Neuronal stem cell (in vitro differentiated cells): ENCODE measurements at regions not wholly inside any gene's neighbourhood (a gene's known extent, or its start where the extent isn't known, plus 50 kb on each side); places are given as distances from the start of the nearest gene placed in this dataset.
"Not testable (repeated sequence)": the region's sequence is repeated elsewhere in the genome, so short reads cannot be mapped to it uniquely, and the experiment has no call there.

Source experiments
- DNase-seq: peaks from one replicate; pipeline ENCODE4 v3.0.0-alpha.2; 2013; ENCODE audit warnings: low spot score
- H2AFZ ChIP-seq: one replicate; pipeline ENCODE4 v1.6.1; 2013; ENCODE audit warnings: mild to moderate bottlenecking, low read length, inconsistent platforms
- H2AK5ac ChIP-seq: 2 replicates; pipeline ENCODE4 v1.6.1; 2013; ENCODE audit warnings: low read depth, mild to moderate bottlenecking, inconsistent platforms, low read length, moderate library complexity, mixed read lengths
- H2BK120ac ChIP-seq: 2 replicates; pipeline ENCODE4 v1.6.1; 2013; ENCODE audit warnings: low read depth, mild to moderate bottlenecking, inconsistent platforms, low read length, moderate library complexity, mixed read lengths
- H2BK12ac ChIP-seq: one replicate; pipeline ENCODE4 v1.6.1; 2013; ENCODE audit warnings: low read length, inconsistent platforms
- H2BK15ac ChIP-seq: 2 replicates; pipeline ENCODE4 v1.6.1; 2013; ENCODE audit warnings: mild to moderate bottlenecking, low read length, inconsistent platforms, mixed read lengths
- H2BK5ac ChIP-seq: one replicate; pipeline ENCODE4 v1.6.1; 2013; ENCODE audit warnings: inconsistent platforms, mild to moderate bottlenecking, low read length, moderate library complexity
- H3K14ac ChIP-seq: one replicate; pipeline ENCODE4 v1.6.1; 2013; ENCODE audit warnings: low read length, inconsistent platforms
- H3K18ac ChIP-seq: 2 replicates; pipeline ENCODE4 v1.6.1; 2013; ENCODE audit warnings: low read length, inconsistent platforms
- H3K23ac ChIP-seq: 2 replicates; pipeline ENCODE4 v1.6.1; 2013; ENCODE audit warnings: low read depth, mild to moderate bottlenecking, mixed read lengths, low read length, inconsistent platforms; ENCODE audit not compliant: poor library complexity
- H3K27ac ChIP-seq: replicated peaks from 3 replicates; pipeline ENCODE4 v1.5.1; 2013; ENCODE audit warnings: low read length, inconsistent platforms
- H3K27me3 ChIP-seq, 3 experiments: 2 replicates each; pipeline ENCODE4 v1.6.1; 2013; ENCODE audit warnings: low read length in 3 of 3, mild to moderate bottlenecking in 2 of 3, inconsistent platforms in 1 of 3, low read depth in 1 of 3, mixed read lengths in 1 of 3, moderate library complexity in 1 of 3; ENCODE audit not compliant: control insufficient read depth in 3 of 3, insufficient read depth in 3 of 3
- H3K36me3 ChIP-seq, 2 donors: replicated peaks in 1 of 2; 2 replicates each; pipeline ENCODE4 v1.6.1; 2013; ENCODE audit warnings: low read length in 2 of 2; ENCODE audit not compliant: control insufficient read depth in 2 of 2, insufficient read depth in 2 of 2
- H3K4ac ChIP-seq: 2 replicates; pipeline ENCODE4 v1.6.1; 2013; ENCODE audit warnings: inconsistent platforms, mild to moderate bottlenecking, low read length, moderate library complexity
- H3K4me1 ChIP-seq, 2 donors: 1 replicate in 1 of 2; 2 replicates in 1 of 2; pipeline ENCODE4 v1.6.1; 2013; ENCODE audit warnings: low read length in 2 of 2, low read depth in 1 of 2; ENCODE audit not compliant: control insufficient read depth in 2 of 2, insufficient read depth in 1 of 2
- H3K4me2 ChIP-seq: one replicate; pipeline ENCODE4 v1.6.1; 2013; ENCODE audit warnings: mild to moderate bottlenecking, low read length, inconsistent platforms; ENCODE audit not compliant: insufficient read depth, poor library complexity, severe bottlenecking
- H3K4me3 ChIP-seq, 2 donors: 2 replicates each; pipeline ENCODE4 v1.5.1; 2013; ENCODE audit warnings: low read length in 2 of 2, mild to moderate bottlenecking in 2 of 2, inconsistent platforms in 1 of 2, moderate library complexity in 1 of 2
- H3K79me1 ChIP-seq: one replicate; pipeline ENCODE4 v1.6.1; 2013; ENCODE audit warnings: low read depth, mild to moderate bottlenecking, inconsistent platforms, low read length, moderate library complexity
- H3K9ac ChIP-seq: one replicate; pipeline ENCODE4 v1.6.1; 2013; ENCODE audit warnings: mild to moderate bottlenecking, low read depth, low read length, inconsistent platforms; ENCODE audit not compliant: poor library complexity
- H3K9me3 ChIP-seq, 2 donors: replicated peaks in 1 of 2; 2 replicates each; pipeline versions ENCODE3 to v1.6.1; 2013; ENCODE audit warnings: low read length in 2 of 2, mild to moderate bottlenecking in 2 of 2, inconsistent platforms in 1 of 2, low read depth in 1 of 2, mixed read lengths in 1 of 2, moderate library complexity in 1 of 2; ENCODE audit not compliant: control insufficient read depth in 2 of 2, insufficient read depth in 1 of 2
- H4K8ac ChIP-seq: one replicate; pipeline ENCODE4 v1.6.1; 2013; ENCODE audit warnings: low read depth, mild to moderate bottlenecking, inconsistent platforms, low read length, moderate library complexity
- H4K91ac ChIP-seq: one replicate; pipeline ENCODE4 v1.6.1; 2013; ENCODE audit warnings: low read length, low read depth, mild to moderate bottlenecking, inconsistent platforms; ENCODE audit not compliant: poor library complexity
- WGBS, 2 donors: extraction: QIAGEN DNeasy Blood & Tissue Kit; methylation state at CpG; one replicate each; pipeline ENCODE4 v1.1.7; 2013; ENCODE audit warnings: missing lambda C conversion rate in 2 of 2, mixed read lengths in 1 of 2; ENCODE audit not compliant: insufficient read length in 2 of 2, insufficient replicate concordance in 1 of 2; ENCODE audit errors: extremely low coverage in 2 of 2; 5-methylcytosine and 5-hydroxymethylcytosine counted together

- Histone ChIP-seq H4K8ac (no peak overlapping the region), H3K23ac (no peak overlapping the region), H2BK15ac (no peak overlapping the region), H2BK12ac (no peak overlapping the region), H2AFZ (peak overlapping the region; percentile 0), H3K9ac (no peak overlapping the region), H3K18ac (no peak overlapping the region), H3K9me3 (peaks cover 0 to 5% of the 10 kb centered on the region in 2 donors), H3K14ac (no peak overlapping the region), H3K27ac (no peak overlapping the region), H2AK5ac (no peak overlapping the region), H3K4me1 (peaks cover 0 to 2% of the 10 kb centered on the region in 2 donors), H3K4me3 (no peak overlapping the region), H3K4me2 (no peak overlapping the region), H2BK120ac (no peak overlapping the region), H3K27me3 (no peaks in the 10 kb centered on the region), H3K79me1 (no peaks in the 10 kb centered on the region), H3K4ac (no peak overlapping the region), H2BK5ac (no peak overlapping the region), H4K91ac (no peak overlapping the region), H3K36me3 (no peaks in the 10 kb centered on the region)
- no CpG with 5 or more reads among the region's 1 CpG for WGBS, 2 donors
- no peak for DNase-seq
These were observed 66.7 kb downstream of the RFPL4B start for GRCh38 chr6:112413780-112414179.

GRCh38 chr6:112415366-112415765, 68.2 kb downstream of the RFPL4B start:
- H2AFZ ChIP-seq = no peak overlapping the region
- H3K4me1 ChIP-seq = no peaks in the 10 kb centered on the region
- H3K18ac ChIP-seq = no peak overlapping the region
- no peak overlapping the region for H2BK15ac ChIP-seq
- no peak overlapping the region for H2AK5ac ChIP-seq
- no peaks in the 10 kb centered on the region for H3K79me1 ChIP-seq
- H4K8ac ChIP-seq = no peak overlapping the region
- H3K4me2 ChIP-seq = no peak overlapping the region
- H3K27me3 ChIP-seq = no peaks in the 10 kb centered on the region
- H2BK120ac ChIP-seq = no peak overlapping the region
- H3K14ac ChIP-seq = no peak overlapping the region
- no peak overlapping the region for H3K23ac ChIP-seq
- H3K4ac ChIP-seq = no peak overlapping the region
- WGBS, 2 donors = no CpG with 5 or more reads among the region's 2 CpGs
- no peak overlapping the region for H3K27ac ChIP-seq
- no peak for DNase-seq
- no peak overlapping the region for H4K91ac ChIP-seq
- H2BK12ac ChIP-seq = no peak overlapping the region
- H3K9me3 ChIP-seq = peaks cover 0 to 10% of the 10 kb centered on the region in 2 donors
- no peak overlapping the region for H3K9ac ChIP-seq
- H3K4me3 ChIP-seq = no peak overlapping the region
- H2BK5ac ChIP-seq = no peak overlapping the region
- no peaks in the 10 kb centered on the region for H3K36me3 ChIP-seq

- no peak overlapping the region for H2BK12ac ChIP-seq
- WGBS, 2 donors = no CpG with 5 or more reads among the region's 4 CpGs
- H3K23ac ChIP-seq = no peak overlapping the region
- H3K4me1 ChIP-seq = no peaks in the 10 kb centered on the region
- H4K91ac ChIP-seq = no peak overlapping the region
- no peak overlapping the region for H4K8ac ChIP-seq
- H3K27ac ChIP-seq = no peak overlapping the region
- no peak overlapping the region for H3K18ac ChIP-seq
- H2BK15ac ChIP-seq = no peak overlapping the region
- H2AK5ac ChIP-seq = no peak overlapping the region
- no peak overlapping the region for H2AFZ ChIP-seq
- no peak overlapping the region for H3K9ac ChIP-seq
- no peak for DNase-seq
- H3K9me3 ChIP-seq = peaks cover 0 to 10% of the 10 kb centered on the region in 2 donors
- H3K14ac ChIP-seq = no peak overlapping the region
- H3K79me1 ChIP-seq = no peaks in the 10 kb centered on the region
- H3K4ac ChIP-seq = no peak overlapping the region
- H2BK5ac ChIP-seq = no peak overlapping the region
- no peaks in the 10 kb centered on the region for H3K36me3 ChIP-seq
- no peaks in the 10 kb centered on the region for H3K27me3 ChIP-seq
- H3K4me2 ChIP-seq = no peak overlapping the region
- no peak overlapping the region for H3K4me3 ChIP-seq
- H2BK120ac ChIP-seq = no peak overlapping the region
These were observed 69.7 kb downstream of the RFPL4B start for GRCh38 chr6:112416866-112417265.

DNA sequence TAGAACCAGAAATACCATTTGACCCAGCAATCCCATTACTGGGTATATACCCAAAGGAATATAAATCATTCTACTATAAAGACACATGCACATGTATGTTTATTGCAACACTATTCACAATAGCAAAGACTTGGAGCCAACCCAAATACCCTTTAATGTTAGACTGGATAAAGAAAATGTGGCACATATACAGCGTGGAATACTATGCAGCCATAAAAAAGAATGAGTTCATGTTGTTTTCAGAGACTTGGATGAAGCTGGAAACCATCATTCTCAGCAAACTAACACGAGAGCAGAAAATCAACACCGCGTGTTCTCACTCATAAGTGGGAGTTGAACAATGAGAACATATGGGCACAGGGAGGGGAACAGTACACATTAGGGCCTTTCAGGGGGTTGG, 79.9 kb downstream of the RFPL4B start:
- DNase-seq, H3K23ac ChIP-seq, H3K4me2 ChIP-seq, H2AFZ ChIP-seq, H2AK5ac ChIP-seq, H4K8ac ChIP-seq, H3K18ac ChIP-seq, H3K4me1 ChIP-seq, H3K27ac ChIP-seq, H3K4ac ChIP-seq, H3K27me3 ChIP-seq, H3K14ac ChIP-seq, H2BK5ac ChIP-seq, H2BK15ac ChIP-seq, H2BK12ac ChIP-seq, H3K9ac ChIP-seq, H4K91ac ChIP-seq, H3K4me3 ChIP-seq, H3K79me1 ChIP-seq, H2BK120ac ChIP-seq, H3K9me3 ChIP-seq, H3K36me3 ChIP-seq: not testable (repeated sequence)
- WGBS, 2 donors = no CpG with 5 or more reads among the region's 4 CpGs
